ENCODE measurements at regions not wholly inside any gene's neighbourhood (a gene's known extent, or its start where the extent isn't known, plus 50 kb on each side); places are given as distances from the start of the nearest gene placed in this dataset.

DNA sequence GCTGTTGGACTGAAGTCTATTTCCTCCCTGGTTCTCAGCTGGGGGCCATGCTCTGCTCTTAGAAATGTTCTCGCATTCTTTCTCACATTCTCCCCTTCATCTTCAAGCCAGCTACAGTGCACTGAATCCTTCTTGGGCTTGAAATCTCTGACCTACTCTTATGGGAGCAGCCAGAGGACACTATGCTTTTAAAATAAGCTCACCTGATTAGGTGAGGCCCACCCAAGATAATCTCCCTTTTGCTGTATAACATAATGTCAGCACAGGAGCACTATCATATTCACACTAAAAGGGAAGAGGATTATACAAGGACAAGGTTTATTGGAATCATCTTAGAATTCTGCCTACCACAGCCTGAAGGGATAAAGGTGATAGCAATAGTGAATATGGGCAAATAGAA, 146.3 kb downstream of the ZNF674 start:
- TF ChIP-seq, protein P1, sequence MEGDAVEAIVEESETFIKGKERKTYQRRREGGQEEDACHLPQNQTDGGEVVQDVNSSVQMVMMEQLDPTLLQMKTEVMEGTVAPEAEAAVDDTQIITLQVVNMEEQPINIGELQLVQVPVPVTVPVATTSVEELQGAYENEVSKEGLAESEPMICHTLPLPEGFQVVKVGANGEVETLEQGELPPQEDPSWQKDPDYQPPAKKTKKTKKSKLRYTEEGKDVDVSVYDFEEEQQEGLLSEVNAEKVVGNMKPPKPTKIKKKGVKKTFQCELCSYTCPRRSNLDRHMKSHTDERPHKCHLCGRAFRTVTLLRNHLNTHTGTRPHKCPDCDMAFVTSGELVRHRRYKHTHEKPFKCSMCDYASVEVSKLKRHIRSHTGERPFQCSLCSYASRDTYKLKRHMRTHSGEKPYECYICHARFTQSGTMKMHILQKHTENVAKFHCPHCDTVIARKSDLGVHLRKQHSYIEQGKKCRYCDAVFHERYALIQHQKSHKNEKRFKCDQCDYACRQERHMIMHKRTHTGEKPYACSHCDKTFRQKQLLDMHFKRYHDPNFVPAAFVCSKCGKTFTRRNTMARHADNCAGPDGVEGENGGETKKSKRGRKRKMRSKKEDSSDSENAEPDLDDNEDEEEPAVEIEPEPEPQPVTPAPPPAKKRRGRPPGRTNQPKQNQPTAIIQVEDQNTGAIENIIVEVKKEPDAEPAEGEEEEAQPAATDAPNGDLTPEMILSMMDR (optimal IDR thresholded peaks at IDR 0.05 in 1 of 3, IDR thresholded peaks at IDR 0.05 in 1 of 3, conservative IDR thresholded peaks at IDR 0.05 in 1 of 3; ENCODE audit: extremely low read depth in 1 of 3, insufficient read depth in 2 of 3, low read length in 3 of 3) = no peak
- TF ChIP-seq EZH2 (IDR thresholded peaks at IDR 0.05; ENCODE audit: low read length) = no peak
